ENCODE measurements at regions not wholly inside any gene's neighbourhood (a gene's known extent, or its start where the extent isn't known, plus 50 kb on each side); places are given as distances from the start of the nearest gene placed in this dataset.
"Not testable (repeated sequence)": the region's sequence is repeated elsewhere in the genome, so short reads cannot be mapped to it uniquely, and the experiment has no call there.

- intact Hi-C loops (cut with micrococcal nuclease); H3K27me3 ChIP-seq (ENCODE audit: low read depth); H3K9me3 ChIP-seq (replicated peaks); H3K4me1 ChIP-seq; H3K27ac ChIP-seq (replicated peaks); H3K4me3 ChIP-seq; H3K36me3 ChIP-seq; DNase-seq: not testable (repeated sequence)
Measured at GRCh38 chr4:27075603-27076002, 215.0 kb downstream of the STIM2 start.

- Histone ChIP-seq H3K4me1 (no peaks in the 10 kb centered on the region), H3K27me3 (ENCODE audit: low read depth) (peaks cover 14% of the 10 kb centered on the region), H3K9me3 (replicated peaks) (peaks cover 6% of the 10 kb centered on the region), H3K27ac (replicated peaks) (no peak overlapping the region), H3K4me3 (no peak overlapping the region), H3K36me3 (no peaks in the 10 kb centered on the region)
- TF ChIP-seq CTCF (IDR thresholded peaks at IDR 0.05; ENCODE audit: borderline replicate concordance) = no peak
- intact Hi-C loops (cut with micrococcal nuclease) = no loop called here
- no peak for DNase-seq
Measured at GRCh38 chr4:27078934-27079455, 218.4 kb downstream of the STIM2 start.

GRCh38 chr4:27081675-27082586 is 221.3 kb downstream of the STIM2 start:
- peaks cover 43% of the 10 kb centered on the region for H3K27me3 ChIP-seq (ENCODE audit: low read depth)
- intact Hi-C loops (cut with micrococcal nuclease) = no loop called here
- no peak for TF ChIP-seq CTCF (IDR thresholded peaks at IDR 0.05; ENCODE audit: borderline replicate concordance)
- no peaks in the 10 kb centered on the region for H3K36me3 ChIP-seq
- peaks cover 6% of the 10 kb centered on the region for H3K9me3 ChIP-seq (replicated peaks)
- peaks cover 12% of the 10 kb centered on the region for H3K4me1 ChIP-seq
- DNase-seq = no peak
- H3K27ac ChIP-seq (replicated peaks) = no peak overlapping the region
- no peak overlapping the region for H3K4me3 ChIP-seq

GRCh38 chr4:27082776-27083175 is 222.1 kb downstream of the STIM2 start:
- H3K27me3 ChIP-seq (ENCODE audit: low read depth) = peaks cover 52% of the 10 kb centered on the region
- H3K4me3 ChIP-seq = no peak overlapping the region
- no peak overlapping the region for H3K27ac ChIP-seq (replicated peaks)
- no peaks in the 10 kb centered on the region for H3K36me3 ChIP-seq
- intact Hi-C loops (cut with micrococcal nuclease) = no loop called here
- no peak for DNase-seq
- peaks cover 12% of the 10 kb centered on the region for H3K4me1 ChIP-seq
- peaks cover 4% of the 10 kb centered on the region for H3K9me3 ChIP-seq (replicated peaks)
- no peak for TF ChIP-seq CTCF (IDR thresholded peaks at IDR 0.05; ENCODE audit: borderline replicate concordance)

- intact Hi-C loops (cut with micrococcal nuclease) = no loop called here
- TF ChIP-seq CTCF (IDR thresholded peaks at IDR 0.05; ENCODE audit: borderline replicate concordance) = no peak
- Histone ChIP-seq H3K4me1 (peaks cover 12% of the 10 kb centered on the region), H3K4me3 (peak overlapping the region; percentile 58), H3K36me3 (no peaks in the 10 kb centered on the region), H3K27ac (replicated peaks) (no peak overlapping the region), H3K9me3 (replicated peaks) (no peaks in the 10 kb centered on the region), H3K27me3 (ENCODE audit: low read depth) (peaks cover 72% of the 10 kb centered on the region)
- DNase-seq = peak; percentile 24
Measured at GRCh38 chr4:27084685-27085361, 224.2 kb downstream of the STIM2 start.
